SK-N-SH (cell line): ENCODE measurements at regions not wholly inside any gene's neighbourhood (a gene's known extent, or its start where the extent isn't known, plus 50 kb on each side); places are given as distances from the start of the nearest gene placed in this dataset.

Experiments
- CTCF ChIA-PET: fragments of 300-600, 350-600 bp; formaldehyde crosslinking; extraction: SDS; loops from one replicate; lab custom pipeline; 2021; lab: Yijun Ruan, JAX
- POLR2A ChIA-PET: fragments of 350-600 bp; sonication (Branson Sonifier 250); formaldehyde crosslinking; extraction: SDS; loops from one replicate; lab custom pipeline; 2020; ENCODE audit warnings: antibody characterized with exemption, inconsistent platforms; lab: Yijun Ruan, JAX
- DNase-seq: peaks from one replicate; pipeline ENCODE4 v3.0.0; 2012
- H2AFZ ChIP-seq: fragments of 200-600 bp; sonication (generic); 2 replicates; pipeline ENCODE4 v1.8.1; 2016; ENCODE audit warnings: antibody characterized with exemption, mild to moderate bottlenecking, low read depth
- H3F3A ChIP-seq: fragments of 200-600 bp; sonication (generic); replicated peaks from 2 replicates; pipeline ENCODE3; 2016; ENCODE audit warnings: antibody characterized with exemption, mild to moderate bottlenecking; ENCODE audit not compliant: insufficient read depth
- H3K27ac ChIP-seq, 2 experiments: fragments of 200-500 bp in 1 of 2; fragments of 200-600 bp in 1 of 2; sonication (Bioruptor generic) in 1 of 2; sonication (generic), shearing (Covaris generic) in 1 of 2; 2 replicates each; pipeline versions ENCODE4 v1.5.1 to v1.6.1; 2014 to 2016; ENCODE audit warnings: low read depth in 2 of 2, inconsistent platforms in 1 of 2, low read length in 1 of 2, mild to moderate bottlenecking in 1 of 2, mixed read lengths in 1 of 2
- H3K27me3 ChIP-seq: fragments of 200-600 bp; sonication (generic), shearing (Covaris generic); 2 replicates; pipeline ENCODE4 v1.6.1; 2016; ENCODE audit warnings: mixed run types; ENCODE audit not compliant: insufficient read depth
- H3K36me3 ChIP-seq, 2 experiments: fragments of 200-500 bp in 1 of 2; fragments of 200-600 bp in 1 of 2; sonication (Bioruptor generic) in 1 of 2; sonication (generic) in 1 of 2; replicated peaks in 1 of 2; 2 replicates each; pipeline versions ENCODE3 to v1.5.1; 2014 to 2016; ENCODE audit warnings: low read length in 1 of 2, mild to moderate bottlenecking in 1 of 2; ENCODE audit not compliant: insufficient read depth in 2 of 2, control insufficient read depth in 1 of 2
- H3K4me1 ChIP-seq, 2 experiments: fragments of 200-500 bp in 1 of 2; fragments of 200-600 bp in 1 of 2; sonication (Bioruptor generic) in 1 of 2; sonication (generic), shearing (Covaris generic) in 1 of 2; 2 replicates each; pipeline versions ENCODE4 v1.5.1 to v1.6.1; 2014 to 2016; ENCODE audit warnings: low read depth in 1 of 2, low read length in 1 of 2, mixed run types in 1 of 2; ENCODE audit not compliant: insufficient read depth in 2 of 2, control insufficient read depth in 1 of 2
- H3K4me2 ChIP-seq: fragments of 200-600 bp; sonication (generic), shearing (Covaris generic); 2 replicates; pipeline ENCODE4 v1.6.1; 2017; ENCODE audit warnings: mixed run types
- H3K4me3 ChIP-seq, 2 experiments: fragments of 200-500 bp in 1 of 2; fragments of 200-600 bp in 1 of 2; sonication (Bioruptor generic) in 1 of 2; sonication (generic), shearing (Covaris generic) in 1 of 2; 2 replicates each; pipeline versions ENCODE4 v1.5.1 to v1.8.1; 2014 to 2016; ENCODE audit warnings: low read depth in 2 of 2, inconsistent platforms in 1 of 2, low read length in 1 of 2, mild to moderate bottlenecking in 1 of 2, mixed read lengths in 1 of 2, moderate library complexity in 1 of 2
- H3K79me2 ChIP-seq: fragments of 200-600 bp; sonication (generic); 2 replicates; pipeline ENCODE4 v1.8.1; 2017; ENCODE audit warnings: mild to moderate bottlenecking; ENCODE audit not compliant: insufficient read depth
- H3K9ac ChIP-seq: fragments of 200-600 bp; sonication (generic); 2 replicates; pipeline ENCODE4 v1.6.1; 2017; ENCODE audit warnings: mixed run types
- H3K9me2 ChIP-seq: fragments of 200-600 bp; sonication (generic); 2 replicates; pipeline ENCODE4 v1.6.1; 2017; ENCODE audit warnings: mixed run types
- H3K9me3 ChIP-seq: fragments of 200-600 bp; sonication (generic); 2 replicates; pipeline ENCODE4 v1.6.1; 2017; ENCODE audit warnings: mixed run types, mild to moderate bottlenecking, moderate library complexity
- H4K20me1 ChIP-seq: fragments of 200-600 bp; sonication (generic); 2 replicates; pipeline ENCODE4 v1.6.1; 2017; ENCODE audit warnings: mild to moderate bottlenecking, mixed run types; ENCODE audit not compliant: insufficient read depth
- CHD2 ChIP-seq: fragments of 150-350 bp; IDR thresholded peaks from 2 replicates; pipeline ENCODE4 v1.6.1; 2018; ENCODE audit warnings: low read length; ENCODE audit not compliant: partially characterized antibody
- CTCF ChIP-seq: fragments of 200-600 bp; sonication (generic); IDR thresholded peaks from 2 replicates; pipeline ENCODE4 v1.6.1; 2017; ENCODE audit warnings: antibody characterized with exemption, mild to moderate bottlenecking, moderate library complexity
- ELF1 ChIP-seq: IDR thresholded peaks from 2 replicates; pipeline ENCODE4 v1.4.0; 2012
- EP300 ChIP-seq, 2 experiments: IDR thresholded peaks; 2 replicates each; pipeline versions ENCODE4 v1.4.0 to v1.6.1; 2012; ENCODE audit warnings: borderline replicate concordance in 1 of 2, low read depth in 1 of 2, low read length in 1 of 2
- FOXJ3 ChIP-seq: sonication (generic); formaldehyde crosslinking; IDR thresholded peaks from 2 replicates; pipeline ENCODE4 v1.5.1; 2020; ENCODE audit warnings: mild to moderate bottlenecking, missing genetic modification reagents
- FOXM1 ChIP-seq: IDR thresholded peaks from 2 replicates; pipeline ENCODE4 v1.4.0; 2012; ENCODE audit warnings: low read depth, mild to moderate bottlenecking
- MEF2A ChIP-seq: IDR thresholded peaks from 2 replicates; pipeline ENCODE4 v1.4.0; 2012; ENCODE audit warnings: low read depth, borderline replicate concordance
- MXI1 ChIP-seq: IDR thresholded peaks from 2 replicates; pipeline ENCODE4 v1.6.1; 2012; ENCODE audit warnings: mild to moderate bottlenecking, low read depth, low read length, improper control_type of control experiment
- NFIC ChIP-seq: IDR thresholded peaks from 2 replicates; pipeline ENCODE4 v1.4.0; 2012; ENCODE audit warnings: borderline replicate concordance
- NRF1 ChIP-seq: IDR thresholded peaks from 2 replicates; pipeline ENCODE4 v1.6.1; 2012; ENCODE audit warnings: low read depth, mild to moderate bottlenecking, low read length
- PBX3 ChIP-seq: IDR thresholded peaks from 2 replicates; pipeline ENCODE4; 2012
- POLR2AphosphoS5 ChIP-seq: IDR thresholded peaks from 2 replicates; pipeline ENCODE4 v1.6.1; 2012; ENCODE audit warnings: low read depth, low read length
- RAD21 ChIP-seq: IDR thresholded peaks from 2 replicates; pipeline ENCODE4 v1.6.1; 2012; ENCODE audit warnings: mild to moderate bottlenecking, low read length
- RXRA ChIP-seq: IDR thresholded peaks from 2 replicates; pipeline ENCODE4 v1.4.0; 2012; ENCODE audit warnings: low read depth, mild to moderate bottlenecking, borderline replicate concordance
- TEAD4 ChIP-seq: IDR thresholded peaks from 2 replicates; pipeline ENCODE4 v1.4.0; 2012; ENCODE audit warnings: mild to moderate bottlenecking, borderline replicate concordance; ENCODE audit not compliant: insufficient read depth
- USF1 ChIP-seq: IDR thresholded peaks from 2 replicates; pipeline ENCODE4 v1.4.0; 2012; ENCODE audit warnings: low read depth, borderline replicate concordance
- USF2 ChIP-seq: fragments of 150-350 bp; IDR thresholded peaks from 2 replicates; pipeline ENCODE4 v1.6.1; 2017; ENCODE audit warnings: antibody characterized with exemption, low read length, low read depth, borderline replicate concordance
- ZBTB33 ChIP-seq: IDR thresholded peaks from 2 replicates; pipeline ENCODE4 v1.4.0; 2012; ENCODE audit warnings: low read depth, borderline replicate concordance
- WGBS: methylation state at CpG from one replicate; pipeline ENCODE4 v1.1.6; 2017; ENCODE audit warnings: low lambda C conversion rate; 5-methylcytosine and 5-hydroxymethylcytosine counted together

GRCh38 chr6:27679308-27679963 lies 206.5 kb upstream of the ZNF184 start:
- H3K9me2 ChIP-seq: no peaks in the 10 kb centered on the region
- H3K36me3 ChIP-seq: no peaks in the 10 kb centered on the region
- H4K20me1 ChIP-seq: no peaks in the 10 kb centered on the region
- no peak overlapping the region for H3K27ac ChIP-seq
- peaks cover 5% of the 10 kb centered on the region for H3F3A ChIP-seq
- POLR2A ChIA-PET: no interaction called here
- no peaks in the 10 kb centered on the region for H3K9me3 ChIP-seq
- no peaks in the 10 kb centered on the region for H3K4me1 ChIP-seq
- 33% methylated on average over 27 of the region's 27 CpGs for whole genome bisulfite sequencing
- TF ChIP-seq PBX3 (no peak), EP300 (IDR thresholded peaks at IDR 0.05; ENCODE audit: borderline replicate concordance in 1 of 2, low read depth in 1 of 2, low read length in 1 of 2) (no peak)
- peak overlapping the region; percentile 52; the same call in 1 of the 2 replicates for H2AFZ ChIP-seq
- H3K79me2 ChIP-seq: no peaks in the 10 kb centered on the region
- no peak for DNase-seq
- no peak overlapping the region for H3K9ac ChIP-seq
- H3K4me3 ChIP-seq: no peak overlapping the region
- peaks cover 57% of the 10 kb centered on the region for H3K27me3 ChIP-seq
- no peak overlapping the region; the same call in 1 of the 2 replicates for H3K4me2 ChIP-seq
- CTCF ChIA-PET: interaction anchor here (0.5 to 2.7 kb wide), 5 partner anchors 8 to 367 kb away, joined by 3 to 12 read pairs (median 3); no protein-coding TSS in a partner anchor

GRCh38 chr6:27678469-27678868 lies 205.6 kb upstream of the ZNF184 start:
- H3F3A ChIP-seq: no peaks in the 10 kb centered on the region
- WGBS: 10% methylated on average over 5 of the region's 5 CpGs
- H3K4me3 ChIP-seq: no peak overlapping the region
- H3K4me1 ChIP-seq: no peaks in the 10 kb centered on the region
- H4K20me1 ChIP-seq: no peaks in the 10 kb centered on the region
- H3K27ac ChIP-seq: no peak overlapping the region
- no peak overlapping the region for H2AFZ ChIP-seq
- H3K9me3 ChIP-seq: no peaks in the 10 kb centered on the region
- H3K27me3 ChIP-seq: peaks cover 57% of the 10 kb centered on the region
- no peak for DNase-seq
- no peaks in the 10 kb centered on the region for H3K9me2 ChIP-seq
- no peak overlapping the region for H3K4me2 ChIP-seq
- ChIA-PET CTCF (interaction anchor here (1.0 to 2.7 kb wide), 3 partner anchors 9 to 159 kb away, joined by 3 to 12 read pairs (median 4); no protein-coding TSS in a partner anchor), POLR2A (no interaction called here)
- H3K79me2 ChIP-seq: no peaks in the 10 kb centered on the region
- H3K9ac ChIP-seq: no peak overlapping the region
- TF ChIP-seq CHD2 (no peak), FOXM1 (no peak), POLR2AphosphoS5 (no peak), ZBTB33 (no peak), USF2 (no peak), CTCF (no peak), EP300 (IDR thresholded peaks at IDR 0.05; ENCODE audit: borderline replicate concordance in 1 of 2, low read depth in 1 of 2, low read length in 1 of 2) (no peak), FOXJ3 (CRISPR knock-in tag) (no peak), NRF1 (no peak), TEAD4 (no peak), MXI1 (no peak), RAD21 (no peak), MEF2A (no peak), ELF1 (no peak), RXRA (no peak), USF1 (no peak), NFIC (no peak)
- no peaks in the 10 kb centered on the region for H3K36me3 ChIP-seq
